Vagina (tissue), 2 donors: ENCODE measurements at regions not wholly inside any gene's neighbourhood (a gene's known extent, or its start where the extent isn't known, plus 50 kb on each side); places are given as distances from the start of the nearest gene placed in this dataset.

Source experiments
- CTCF ChIP-seq, 3 experiments: fragments of 450-650 bp in 2 of 3; fragments of 200-600 bp in 1 of 3; sonication (generic) in 1 of 3; IDR thresholded peaks; one replicate each; pipeline ENCODE4 v1.5.1; 2017 to 2019; ENCODE audit warnings: antibody characterized with exemption in 3 of 3, mild to moderate bottlenecking in 2 of 3, moderate library complexity in 2 of 3
- POLR2A ChIP-seq, 2 donors: fragments of 450-650 bp; IDR thresholded peaks; one replicate each; pipeline ENCODE4 v1.6.1; 2017; ENCODE audit warnings: antibody characterized with exemption in 2 of 2, mild to moderate bottlenecking in 2 of 2, moderate library complexity in 2 of 2

- no peak for TF ChIP-seq CTCF (IDR thresholded peaks at IDR 0.05)
- no peak for TF ChIP-seq POLR2A (IDR thresholded peaks at IDR 0.05)
Measured at GRCh38 chr15:98393471-98393870, 254.9 kb upstream of the IGF1R start.
